PC-3 (cell line): ENCODE measurements at regions not wholly inside any gene's neighbourhood (a gene's known extent, or its start where the extent isn't known, plus 50 kb on each side); places are given as distances from the start of the nearest gene placed in this dataset.

Experiments used
- EZH2 ChIP-seq: fragments of 300-600 bp; sonication (generic); IDR thresholded peaks from one replicate; pipeline ENCODE4 v1.6.1; 2017; ENCODE audit warnings: antibody characterized with exemption, mild to moderate bottlenecking, low read length; ENCODE audit not compliant: unreplicated experiment
- TF ChIP-seq, protein P1 (sequence below): fragments of 300-600 bp; sonication (generic); conservative IDR thresholded peaks from 2 replicates; pipeline ENCODE4 v1.5.1; 2017; ENCODE audit warnings: antibody characterized with exemption, low read depth, mild to moderate bottlenecking, low read length

DNA sequence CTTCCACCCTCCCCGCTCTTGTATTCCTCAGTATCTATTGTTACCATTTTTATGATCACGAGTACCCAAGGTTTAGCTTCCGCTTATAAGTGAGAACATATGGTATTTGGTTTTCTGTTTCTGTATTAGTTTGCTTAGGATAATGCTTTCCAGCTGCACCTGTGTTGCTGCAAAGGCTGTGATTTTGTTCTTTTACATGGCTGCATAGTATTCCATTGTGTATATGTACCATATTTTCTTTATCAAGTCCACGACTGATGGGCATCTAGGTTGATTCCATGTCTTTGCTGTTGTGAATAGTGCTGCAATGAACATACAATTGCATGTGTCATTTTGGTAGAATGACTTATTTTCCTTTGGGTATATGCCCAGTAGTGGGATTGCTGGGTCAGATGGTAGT is 79.7 kb upstream of the EFCAB3 start:
- TF ChIP-seq EZH2 = no peak
- TF ChIP-seq, protein P1, sequence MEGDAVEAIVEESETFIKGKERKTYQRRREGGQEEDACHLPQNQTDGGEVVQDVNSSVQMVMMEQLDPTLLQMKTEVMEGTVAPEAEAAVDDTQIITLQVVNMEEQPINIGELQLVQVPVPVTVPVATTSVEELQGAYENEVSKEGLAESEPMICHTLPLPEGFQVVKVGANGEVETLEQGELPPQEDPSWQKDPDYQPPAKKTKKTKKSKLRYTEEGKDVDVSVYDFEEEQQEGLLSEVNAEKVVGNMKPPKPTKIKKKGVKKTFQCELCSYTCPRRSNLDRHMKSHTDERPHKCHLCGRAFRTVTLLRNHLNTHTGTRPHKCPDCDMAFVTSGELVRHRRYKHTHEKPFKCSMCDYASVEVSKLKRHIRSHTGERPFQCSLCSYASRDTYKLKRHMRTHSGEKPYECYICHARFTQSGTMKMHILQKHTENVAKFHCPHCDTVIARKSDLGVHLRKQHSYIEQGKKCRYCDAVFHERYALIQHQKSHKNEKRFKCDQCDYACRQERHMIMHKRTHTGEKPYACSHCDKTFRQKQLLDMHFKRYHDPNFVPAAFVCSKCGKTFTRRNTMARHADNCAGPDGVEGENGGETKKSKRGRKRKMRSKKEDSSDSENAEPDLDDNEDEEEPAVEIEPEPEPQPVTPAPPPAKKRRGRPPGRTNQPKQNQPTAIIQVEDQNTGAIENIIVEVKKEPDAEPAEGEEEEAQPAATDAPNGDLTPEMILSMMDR = no peak
